PC-9 (cell line): ENCODE measurements at regions not wholly inside any gene's neighbourhood (a gene's known extent, or its start where the extent isn't known, plus 50 kb on each side); places are given as distances from the start of the nearest gene placed in this dataset.

Experiments used
- EZH2 ChIP-seq: fragments of 200-600 bp; sonication (generic); IDR thresholded peaks from 2 replicates; pipeline ENCODE4 v1.8.0; 2017; ENCODE audit warnings: antibody characterized with exemption, low read depth
- TF ChIP-seq, protein P1 (sequence below): fragments of 200-600 bp; sonication (generic); conservative IDR thresholded peaks from 2 replicates; pipeline ENCODE4 v1.6.1; 2017; ENCODE audit warnings: mixed run types, antibody characterized with exemption, mild to moderate bottlenecking, moderate library complexity

DNA sequence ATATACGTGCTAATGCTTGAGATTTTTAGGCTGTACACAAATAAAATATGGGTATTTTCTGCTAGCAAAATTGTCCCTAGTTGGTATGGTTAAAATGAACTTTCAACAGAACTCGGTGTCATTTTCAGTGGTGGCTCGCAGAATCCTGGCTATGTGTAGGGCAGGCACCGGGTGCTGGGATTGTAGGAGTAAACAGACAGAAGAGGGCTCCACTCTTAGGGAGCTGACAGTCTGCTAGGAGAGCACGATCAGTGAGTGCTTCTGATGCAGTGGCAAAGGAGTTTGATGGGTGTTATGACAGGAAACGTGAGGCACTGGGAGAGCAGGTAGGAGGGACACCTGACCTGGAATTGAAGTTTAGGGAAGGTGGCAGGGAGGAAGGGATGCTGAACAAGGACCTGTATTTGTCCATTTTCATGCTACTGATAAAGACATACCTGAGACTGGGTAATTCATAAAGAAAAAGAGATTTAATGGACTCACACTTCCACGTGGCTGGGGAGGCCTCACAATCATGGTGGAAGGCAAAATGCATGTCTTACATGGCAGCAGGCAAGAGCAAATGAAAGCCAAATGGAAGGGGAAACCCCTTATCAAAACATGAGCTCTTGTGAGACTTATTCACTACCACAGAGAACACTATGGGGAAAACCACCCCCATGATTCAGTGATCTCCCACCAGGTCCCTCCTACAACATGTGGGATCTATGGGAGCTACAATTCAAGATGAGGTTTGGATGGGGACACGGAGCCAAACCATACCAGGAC, 105.4 kb upstream of the LCLAT1 start:
- TF ChIP-seq, protein P1, sequence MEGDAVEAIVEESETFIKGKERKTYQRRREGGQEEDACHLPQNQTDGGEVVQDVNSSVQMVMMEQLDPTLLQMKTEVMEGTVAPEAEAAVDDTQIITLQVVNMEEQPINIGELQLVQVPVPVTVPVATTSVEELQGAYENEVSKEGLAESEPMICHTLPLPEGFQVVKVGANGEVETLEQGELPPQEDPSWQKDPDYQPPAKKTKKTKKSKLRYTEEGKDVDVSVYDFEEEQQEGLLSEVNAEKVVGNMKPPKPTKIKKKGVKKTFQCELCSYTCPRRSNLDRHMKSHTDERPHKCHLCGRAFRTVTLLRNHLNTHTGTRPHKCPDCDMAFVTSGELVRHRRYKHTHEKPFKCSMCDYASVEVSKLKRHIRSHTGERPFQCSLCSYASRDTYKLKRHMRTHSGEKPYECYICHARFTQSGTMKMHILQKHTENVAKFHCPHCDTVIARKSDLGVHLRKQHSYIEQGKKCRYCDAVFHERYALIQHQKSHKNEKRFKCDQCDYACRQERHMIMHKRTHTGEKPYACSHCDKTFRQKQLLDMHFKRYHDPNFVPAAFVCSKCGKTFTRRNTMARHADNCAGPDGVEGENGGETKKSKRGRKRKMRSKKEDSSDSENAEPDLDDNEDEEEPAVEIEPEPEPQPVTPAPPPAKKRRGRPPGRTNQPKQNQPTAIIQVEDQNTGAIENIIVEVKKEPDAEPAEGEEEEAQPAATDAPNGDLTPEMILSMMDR = no peak
- no peak for TF ChIP-seq EZH2
